IMR-90 (cell line): ENCODE measurements at regions not wholly inside any gene's neighbourhood (a gene's known extent, or its start where the extent isn't known, plus 50 kb on each side); places are given as distances from the start of the nearest gene placed in this dataset.

Source experiments
- ATAC-seq: fragments of 200-7000 bp; cut with Tn5 transposase; 2 replicates; pipeline ENCODE4 v1.9.1; 2020; ENCODE audit warnings: low read depth, mild to moderate bottlenecking, moderate library complexity
- BruUV-seq: library from RNA; stranded (reverse); fragments of 400-500 nt; replicated peaks from 2 replicates; lab custom pipeline; 2021; lab: Mats Ljungman, UMichigan
- CTCF ChIA-PET: fragments of 300-600 bp; formaldehyde crosslinking; extraction: SDS; loops from one replicate; lab custom pipeline; 2021; ENCODE audit warnings: antibody characterized with exemption; lab: Yijun Ruan, JAX
- POLR2A ChIA-PET: fragments of 300-600 bp; sonication (Branson Sonifier 250); formaldehyde crosslinking; loops from one replicate; lab custom pipeline; 2022; ENCODE audit warnings: antibody characterized with exemption; ENCODE audit not compliant: unreplicated experiment; lab: Charles Lee
- DNase-seq: peaks from one replicate; pipeline ENCODE4 v3.0.0; 2013
- H2AFZ ChIP-seq: replicated peaks from 2 replicates; pipeline ENCODE3; 2013; ENCODE audit warnings: low read length, mild to moderate bottlenecking; ENCODE audit not compliant: poor library complexity
- H2AK5ac ChIP-seq: 2 replicates; pipeline ENCODE4 v1.6.1; 2013; ENCODE audit warnings: low read depth, low read length, inconsistent platforms
- H2AK9ac ChIP-seq: replicated peaks from 2 replicates; pipeline ENCODE3; 2013; ENCODE audit warnings: mild to moderate bottlenecking, low read depth, low read length, moderate library complexity; ENCODE audit not compliant: poor library complexity
- H2BK120ac ChIP-seq: 2 replicates; pipeline ENCODE4 v1.6.1; 2013; ENCODE audit warnings: low read depth, low read length, inconsistent platforms
- H2BK15ac ChIP-seq: 3 replicates; pipeline ENCODE4 v1.6.1; 2013; ENCODE audit warnings: low read depth, low read length, inconsistent platforms
- H2BK20ac ChIP-seq: 2 replicates; pipeline ENCODE4 v1.6.1; 2013; ENCODE audit warnings: low read depth, mild to moderate bottlenecking, inconsistent platforms, low read length, moderate library complexity
- H2BK5ac ChIP-seq: 2 replicates; pipeline ENCODE4 v1.6.1; 2013; ENCODE audit warnings: mild to moderate bottlenecking, low read depth, low read length, inconsistent platforms; ENCODE audit not compliant: poor library complexity, severe bottlenecking
- H3K14ac ChIP-seq: replicated peaks from 2 replicates; pipeline ENCODE4 v1.6.1; 2013; ENCODE audit warnings: low read depth, low read length, inconsistent platforms
- H3K18ac ChIP-seq: 2 replicates; pipeline ENCODE4 v1.6.1; 2013; ENCODE audit warnings: low read depth, low read length, control low read depth
- H3K23ac ChIP-seq: 2 replicates; pipeline ENCODE4 v1.6.1; 2013; ENCODE audit warnings: low read depth, low read length, inconsistent platforms
- H3K27ac ChIP-seq: 2 replicates; pipeline ENCODE4 v1.5.1; 2013; ENCODE audit warnings: mild to moderate bottlenecking, control low read depth, low read length; ENCODE audit not compliant: insufficient read depth
- H3K27me3 ChIP-seq: 2 replicates; pipeline ENCODE4 v1.6.1; 2013; ENCODE audit warnings: low read length; ENCODE audit not compliant: control insufficient read depth, insufficient read depth
- H3K36me3 ChIP-seq: 2 replicates; pipeline ENCODE4 v1.6.1; 2013; ENCODE audit warnings: low read length, mixed read lengths; ENCODE audit not compliant: control insufficient read depth, insufficient read depth
- H3K4ac ChIP-seq: 2 replicates; pipeline ENCODE4 v1.6.1; 2013; ENCODE audit warnings: low read depth, low read length, inconsistent platforms
- H3K4me1 ChIP-seq: 2 replicates; pipeline ENCODE4 v1.6.1; 2013; ENCODE audit warnings: low read length, mixed read lengths; ENCODE audit not compliant: control insufficient read depth, insufficient read depth
- H3K4me2 ChIP-seq: 2 replicates; pipeline ENCODE4 v1.6.1; 2013; ENCODE audit warnings: low read depth, mild to moderate bottlenecking, control low read depth, low read length, moderate library complexity
- H3K4me3 ChIP-seq: 2 replicates; pipeline ENCODE4 v1.5.1; 2013; ENCODE audit warnings: low read depth, mild to moderate bottlenecking, control low read depth, low read length, moderate library complexity; ENCODE audit not compliant: insufficient read depth
- H3K56ac ChIP-seq: 2 replicates; pipeline ENCODE4 v1.6.1; 2013; ENCODE audit warnings: low read length, inconsistent platforms; ENCODE audit not compliant: insufficient read depth; ENCODE audit errors: extremely low read depth
- H3K79me1 ChIP-seq, 2 experiments: 2 replicates each; pipeline ENCODE4 v1.6.1; 2013; ENCODE audit warnings: low read length in 2 of 2, inconsistent platforms in 1 of 2, low read depth in 1 of 2
- H3K9ac ChIP-seq: 2 replicates; pipeline ENCODE4 v1.6.1; 2013; ENCODE audit warnings: low read depth, low read length, control low read depth
- H3K9me1 ChIP-seq: 2 replicates; pipeline ENCODE4 v1.6.1; 2013; ENCODE audit warnings: low read length, inconsistent platforms; ENCODE audit not compliant: insufficient read depth
- H3K9me3 ChIP-seq: 2 replicates; pipeline ENCODE4 v1.6.1; 2013; ENCODE audit warnings: low read length; ENCODE audit not compliant: control insufficient read depth, insufficient read depth
- H4K20me1 ChIP-seq: 2 replicates; pipeline ENCODE4 v1.6.1; 2013; ENCODE audit warnings: low read length, inconsistent platforms; ENCODE audit not compliant: insufficient read depth
- H4K5ac ChIP-seq: 2 replicates; pipeline ENCODE4 v1.6.1; 2013; ENCODE audit warnings: mild to moderate bottlenecking, low read depth, low read length, control low read depth
- H4K8ac ChIP-seq, 2 experiments: 2 replicates each; pipeline ENCODE4 v1.6.1; 2013; ENCODE audit warnings: low read depth in 2 of 2, low read length in 2 of 2, control low read depth in 1 of 2, inconsistent platforms in 1 of 2
- H4K91ac ChIP-seq: 2 replicates; pipeline ENCODE4 v1.6.1; 2013; ENCODE audit warnings: low read depth, low read length, inconsistent platforms; ENCODE audit not compliant: insufficient read depth
- BHLHE40 ChIP-seq: fragments of 150-350 bp; IDR thresholded peaks from 2 replicates; pipeline ENCODE4 v1.6.1; 2016; ENCODE audit warnings: mild to moderate bottlenecking, low read depth, low read length
- CEBPB ChIP-seq: IDR thresholded peaks from 2 replicates; pipeline ENCODE4 v1.6.1; 2012; ENCODE audit warnings: low read depth, low read length, improper control_type of control experiment
- CHD1 ChIP-seq: IDR thresholded peaks from 2 replicates; pipeline ENCODE4 v1.6.1; 2012; ENCODE audit warnings: low read depth, low read length, improper control_type of control experiment
- FOS ChIP-seq: fragments of 150-350 bp; IDR thresholded peaks from 2 replicates; pipeline ENCODE4 v1.6.1; 2016; ENCODE audit warnings: low read depth, low read length
- MXI1 ChIP-seq: IDR thresholded peaks from 2 replicates; pipeline ENCODE4 v1.6.1; 2012; ENCODE audit warnings: low read depth, mild to moderate bottlenecking, low read length, moderate library complexity, borderline replicate concordance
- NFE2L2 ChIP-seq: fragments of 150-350 bp; IDR thresholded peaks from 2 replicates; pipeline ENCODE4 v1.6.1; 2016; ENCODE audit warnings: low read depth, mild to moderate bottlenecking, low read length
- POLR2A ChIP-seq: IDR thresholded peaks from 2 replicates; pipeline ENCODE4 v1.6.1; 2012; ENCODE audit warnings: mild to moderate bottlenecking, low read depth, low read length
- RAD21 ChIP-seq: IDR thresholded peaks from 2 replicates; pipeline ENCODE4 v1.6.1; 2012; ENCODE audit warnings: low read length, improper control_type of control experiment
- RCOR1 ChIP-seq: IDR thresholded peaks from 2 replicates; pipeline ENCODE4 v1.6.1; 2012; ENCODE audit warnings: mild to moderate bottlenecking, low read length, improper control_type of control experiment; ENCODE audit not compliant: insufficient replicate concordance
- RFX5 ChIP-seq: IDR thresholded peaks from 2 replicates; pipeline ENCODE4 v1.8.0; 2012; ENCODE audit warnings: low read depth, mild to moderate bottlenecking, low read length, moderate library complexity
- WGBS, 2 experiments: methylation state at CpG; one replicate each; pipeline versions ENCODE4 v1.1.5 to v1.1.7; 2013; ENCODE audit warnings: missing lambda C conversion rate in 2 of 2; ENCODE audit not compliant: insufficient read length in 1 of 2; ENCODE audit errors: extremely low coverage in 2 of 2; 5-methylcytosine and 5-hydroxymethylcytosine counted together
- dilution Hi-C: fragments of 300-500 bp; cut with HindIII; formaldehyde crosslinking; loops from one replicate; pipeline ENCODE4 v1.14.3; 2018; ENCODE audit warnings: low sequenced_read_pairs; ENCODE audit not compliant: unreplicated experiment
- in situ Hi-C: fragments of 300-500 bp; cut with MboI; formaldehyde crosslinking; loops from 3 replicates; pipeline ENCODE4 v1.14.3; 2019; ENCODE audit warnings: low sequenced_read_pairs, inconsistent platforms, mixed read lengths
- intact Hi-C: fragments of 100-400 bp; cut with micrococcal nuclease; formaldehyde crosslinking; loops from 2 replicates; pipeline ENCODE4 v1.10.0; 2022
- TF ChIP-seq, protein P1 (sequence below): fragments of 150-350 bp; IDR thresholded peaks from 2 replicates; pipeline ENCODE4 v1.6.1; 2016; ENCODE audit warnings: low read depth, mild to moderate bottlenecking, low read length, moderate library complexity, borderline replicate concordance
- TF ChIP-seq, protein P2 (sequence below): fragments of 150-350 bp; IDR thresholded peaks from 2 replicates; pipeline ENCODE4 v1.6.1; 2017; ENCODE audit warnings: mild to moderate bottlenecking, antibody characterized with exemption, low read length, low read depth

DNA sequence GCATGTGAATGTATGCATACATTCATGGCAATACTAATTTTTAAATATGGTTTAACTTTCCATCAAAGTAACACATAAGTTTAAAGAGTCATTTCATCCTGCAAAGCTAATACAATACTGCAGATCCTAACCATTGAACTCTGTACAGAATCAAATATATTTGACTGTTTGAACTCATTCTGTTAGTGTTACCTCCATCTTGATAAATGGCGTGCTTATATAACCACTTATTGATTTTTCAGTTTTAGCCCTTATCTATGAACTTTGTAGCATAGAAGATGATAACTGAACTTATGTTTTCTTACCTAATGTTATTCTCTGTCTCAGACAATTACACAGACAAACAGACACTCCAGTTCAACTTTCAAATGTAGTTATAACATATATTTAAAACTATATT, 731.0 kb upstream of the LRATD1 start:
- no peak overlapping the region for H4K5ac ChIP-seq
- no peak overlapping the region for H3K4me2 ChIP-seq
- H3K4me1 ChIP-seq = no peaks in the 10 kb centered on the region
- POLR2A ChIA-PET = no interaction called here
- H3K14ac ChIP-seq = no peak overlapping the region
- in situ Hi-C loops (no loop called here), intact Hi-C loops (no loop called here), dilution Hi-C loops (no loop called here)
- CTCF ChIA-PET = no interaction called here
- H2AK5ac ChIP-seq = no peak overlapping the region
- H2AK9ac ChIP-seq = no peak overlapping the region
- H3K9me3 ChIP-seq = peaks cover 6% of the 10 kb centered on the region
- H2BK5ac ChIP-seq = no peak overlapping the region
- ATAC-seq = no peak
- no peak overlapping the region for H3K9ac ChIP-seq
- H3K27me3 ChIP-seq = no peaks in the 10 kb centered on the region
- no peak overlapping the region for H3K4me3 ChIP-seq
- DNase-seq = no peak
- no peak overlapping the region for H2BK120ac ChIP-seq
- H4K91ac ChIP-seq = no peak overlapping the region
- no CpG with 5 or more reads among the region's 1 CpG for WGBS, 2 experiments
- no peaks in the 10 kb centered on the region for H3K9me1 ChIP-seq
- H3K79me1 ChIP-seq = no peaks in the 10 kb centered on the region
- no peaks in the 10 kb centered on the region for H4K20me1 ChIP-seq
- no peak overlapping the region for H2AFZ ChIP-seq
- H3K18ac ChIP-seq = no peak overlapping the region
- H3K56ac ChIP-seq = no peak overlapping the region
- H4K8ac ChIP-seq = no peak overlapping the region
- no TSS peak for BruUV-seq
- no peak overlapping the region for H3K23ac ChIP-seq
- TF ChIP-seq, protein P1, sequence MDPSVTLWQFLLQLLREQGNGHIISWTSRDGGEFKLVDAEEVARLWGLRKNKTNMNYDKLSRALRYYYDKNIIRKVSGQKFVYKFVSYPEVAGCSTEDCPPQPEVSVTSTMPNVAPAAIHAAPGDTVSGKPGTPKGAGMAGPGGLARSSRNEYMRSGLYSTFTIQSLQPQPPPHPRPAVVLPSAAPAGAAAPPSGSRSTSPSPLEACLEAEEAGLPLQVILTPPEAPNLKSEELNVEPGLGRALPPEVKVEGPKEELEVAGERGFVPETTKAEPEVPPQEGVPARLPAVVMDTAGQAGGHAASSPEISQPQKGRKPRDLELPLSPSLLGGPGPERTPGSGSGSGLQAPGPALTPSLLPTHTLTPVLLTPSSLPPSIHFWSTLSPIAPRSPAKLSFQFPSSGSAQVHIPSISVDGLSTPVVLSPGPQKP = no peak
- TF ChIP-seq, protein P2, sequence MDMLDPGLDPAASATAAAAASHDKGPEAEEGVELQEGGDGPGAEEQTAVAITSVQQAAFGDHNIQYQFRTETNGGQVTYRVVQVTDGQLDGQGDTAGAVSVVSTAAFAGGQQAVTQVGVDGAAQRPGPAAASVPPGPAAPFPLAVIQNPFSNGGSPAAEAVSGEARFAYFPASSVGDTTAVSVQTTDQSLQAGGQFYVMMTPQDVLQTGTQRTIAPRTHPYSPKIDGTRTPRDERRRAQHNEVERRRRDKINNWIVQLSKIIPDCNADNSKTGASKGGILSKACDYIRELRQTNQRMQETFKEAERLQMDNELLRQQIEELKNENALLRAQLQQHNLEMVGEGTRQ = no peak
- no peak for TF ChIP-seq BHLHE40
- no peak for TF ChIP-seq NFE2L2
- TF ChIP-seq POLR2A = no peak
- no peak for TF ChIP-seq MXI1
- TF ChIP-seq RCOR1 = no peak
- TF ChIP-seq CHD1 = no peak
- TF ChIP-seq FOS = no peak
- TF ChIP-seq RFX5 = no peak
- no peak for TF ChIP-seq CEBPB
- no peak for TF ChIP-seq RAD21
- no peak overlapping the region for H3K4ac ChIP-seq
- H3K27ac ChIP-seq = no peak overlapping the region
- no peaks in the 10 kb centered on the region for H3K36me3 ChIP-seq
- H2BK20ac ChIP-seq = no peak overlapping the region
- no peak overlapping the region for H2BK15ac ChIP-seq
